PC-3 (cell line): ENCODE measurements at regions not wholly inside any gene's neighbourhood (a gene's known extent, or its start where the extent isn't known, plus 50 kb on each side); places are given as distances from the start of the nearest gene placed in this dataset.

Source experiments
- ATAC-seq: fragments of 200-7000 bp; cut with Tn5 transposase; 2 replicates; pipeline ENCODE4 v1.9.1; 2020; ENCODE audit warnings: mild to moderate bottlenecking, moderate library complexity
- BruUV-seq: library from RNA; stranded (reverse); fragments of 400-500 nt; replicated peaks from 2 replicates; lab custom pipeline; 2021; lab: Mats Ljungman, UMichigan
- CTCF ChIA-PET: fragments of 300-600 bp; sonication (Branson Sonifier 250); formaldehyde crosslinking; loops from one replicate; lab custom pipeline; 2022; ENCODE audit warnings: antibody characterized with exemption; lab: Charles Lee
- POLR2A ChIA-PET: fragments of 300-600 bp; sonication (Branson Sonifier 250); formaldehyde crosslinking; loops from one replicate; lab custom pipeline; 2022; ENCODE audit warnings: antibody characterized with exemption; ENCODE audit not compliant: unreplicated experiment; lab: Charles Lee
- DNase-seq: peaks from one replicate; pipeline ENCODE4 v3.0.0-alpha.2; 2015
- H2AFZ ChIP-seq: fragments of 300-600 bp; sonication (generic); 2 replicates; pipeline ENCODE4 v1.6.0; 2016; ENCODE audit warnings: antibody characterized with exemption, low read length
- H3F3A ChIP-seq: fragments of 300-600 bp; sonication (generic); one replicate; pipeline ENCODE4 v1.6.0; 2017; ENCODE audit warnings: antibody characterized with exemption, low read length, control low read depth, mild to moderate bottlenecking; ENCODE audit not compliant: unreplicated experiment
- H3K27ac ChIP-seq: fragments of 300-600 bp; sonication (generic); 2 replicates; pipeline ENCODE4 v1.5.1; 2016; ENCODE audit warnings: mild to moderate bottlenecking, low read length
- H3K27me3 ChIP-seq: fragments of 300-600 bp; sonication (generic); 2 replicates; pipeline ENCODE4 v1.6.1; 2016; ENCODE audit warnings: low read length, mixed read lengths
- H3K36me3 ChIP-seq: fragments of 300-600 bp; sonication (generic); 2 replicates; pipeline ENCODE4 v1.6.1; 2016; ENCODE audit warnings: low read depth, mixed run types, low read length, mixed read lengths
- H3K4me1 ChIP-seq: fragments of 300-600 bp; sonication (generic); 2 replicates; pipeline ENCODE4 v1.5.1; 2016; ENCODE audit warnings: low read length; ENCODE audit not compliant: insufficient read depth
- H3K4me2 ChIP-seq: fragments of 300-600 bp; sonication (generic); 2 replicates; pipeline ENCODE4 v1.6.0; 2016; ENCODE audit warnings: low read length
- H3K4me3 ChIP-seq: fragments of 300-600 bp; sonication (generic); 2 replicates; pipeline ENCODE4 v1.5.1; 2016; ENCODE audit warnings: mild to moderate bottlenecking, low read length, mixed read lengths
- H3K79me2 ChIP-seq: fragments of 300-600 bp; sonication (generic); 2 replicates; pipeline ENCODE4 v1.6.1; 2017; ENCODE audit warnings: low read length, mixed read lengths
- H3K9ac ChIP-seq: fragments of 300-600 bp; sonication (generic); 2 replicates; pipeline ENCODE4 v1.6.0; 2016; ENCODE audit warnings: mild to moderate bottlenecking, low read length
- H3K9me2 ChIP-seq: fragments of 300-600 bp; sonication (generic); replicated peaks from 2 replicates; pipeline ENCODE4 v1.6.1; 2016; ENCODE audit warnings: mixed run types, low read length, mixed read lengths
- H3K9me3 ChIP-seq: fragments of 300-600 bp; sonication (generic); 2 replicates; pipeline ENCODE4 v1.6.1; 2016; ENCODE audit warnings: low read length, mixed read lengths
- H4K20me1 ChIP-seq: fragments of 300-600 bp; sonication (generic); 2 replicates; pipeline ENCODE4 v1.6.1; 2016; ENCODE audit warnings: low read length, mixed read lengths
- EZH2 ChIP-seq: fragments of 300-600 bp; sonication (generic); IDR thresholded peaks from one replicate; pipeline ENCODE4 v1.6.1; 2017; ENCODE audit warnings: antibody characterized with exemption, mild to moderate bottlenecking, low read length; ENCODE audit not compliant: unreplicated experiment
- EZH2phosphoT487 ChIP-seq: fragments of 300-600 bp; sonication (generic); IDR thresholded peaks from 2 replicates; pipeline ENCODE4 v1.6.1; 2018; ENCODE audit warnings: mild to moderate bottlenecking, antibody characterized with exemption, low read length, borderline replicate concordance
- intact Hi-C: fragments of 100-400 bp; cut with micrococcal nuclease; formaldehyde crosslinking; loops from 2 replicates; pipeline ENCODE4 v1.9.0; 2023
- TF ChIP-seq, protein P1 (sequence below): fragments of 300-600 bp; sonication (generic); conservative IDR thresholded peaks from 2 replicates; pipeline ENCODE4 v1.5.1; 2017; ENCODE audit warnings: antibody characterized with exemption, low read depth, mild to moderate bottlenecking, low read length

DNA sequence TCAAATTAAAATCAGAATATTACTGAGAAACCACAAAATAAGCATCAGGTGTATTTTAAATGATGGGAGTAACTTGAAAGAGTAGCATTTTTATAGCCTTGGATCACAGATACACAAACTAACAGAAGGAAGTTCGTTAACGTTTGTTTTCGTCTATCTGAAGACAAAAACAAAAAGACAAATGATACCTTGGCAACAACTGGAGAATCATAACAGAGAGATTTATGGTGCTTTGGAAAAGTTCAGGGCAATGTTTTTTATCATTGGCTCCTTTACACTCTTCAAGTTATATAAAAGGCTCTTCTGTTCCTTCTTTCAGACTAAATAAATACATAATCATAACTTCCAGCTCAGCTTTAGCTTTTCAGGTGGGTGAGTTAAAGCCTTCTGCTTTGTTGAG is 128.1 kb upstream of the VLDLR start:
- no peak overlapping the region for H3K4me3 ChIP-seq
- ATAC-seq, result no peak

DNA sequence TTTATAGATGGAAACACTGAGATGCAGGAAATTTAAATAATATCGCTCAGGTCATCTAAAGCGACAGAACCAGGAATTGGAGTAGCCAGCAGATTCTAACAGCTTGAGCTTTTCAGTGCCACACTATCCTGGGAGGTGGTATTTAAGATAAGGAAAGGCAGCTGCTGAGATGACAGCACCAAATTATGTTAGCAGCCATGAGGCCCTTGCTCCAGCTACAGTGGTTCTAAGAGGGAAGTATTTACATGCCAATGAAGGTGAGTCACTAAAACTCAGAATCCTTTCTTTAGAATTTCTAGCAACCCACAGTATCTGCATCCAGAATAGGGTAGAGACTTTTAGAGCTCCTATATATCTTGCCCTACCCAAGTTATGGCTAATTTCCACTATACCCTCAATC is 127.0 kb upstream of the VLDLR start:
- BruUV-seq, result no TSS peak
- ATAC-seq (no peak), DNase-seq (peak; percentile 15)

More for the DNA sequence above, 128.1 kb upstream of the VLDLR start:
- BruUV-seq, result no TSS peak
- H4K20me1 ChIP-seq, result no peaks in the 10 kb centered on the region
- H3K27me3 ChIP-seq, result no peaks in the 10 kb centered on the region
- no peak overlapping the region for H3K4me2 ChIP-seq
- H3K4me1 ChIP-seq, result no peaks in the 10 kb centered on the region
- H3K27ac ChIP-seq, result no peak overlapping the region
- DNase-seq, result no peak
- intact Hi-C loops, result no loop called here
- no peaks in the 10 kb centered on the region for H3F3A ChIP-seq
- no peaks in the 10 kb centered on the region for H3K9me2 ChIP-seq
- no peaks in the 10 kb centered on the region for H3K9me3 ChIP-seq
- TF ChIP-seq EZH2phosphoT487, result no peak
- TF ChIP-seq EZH2, result no peak
- TF ChIP-seq, protein P1, sequence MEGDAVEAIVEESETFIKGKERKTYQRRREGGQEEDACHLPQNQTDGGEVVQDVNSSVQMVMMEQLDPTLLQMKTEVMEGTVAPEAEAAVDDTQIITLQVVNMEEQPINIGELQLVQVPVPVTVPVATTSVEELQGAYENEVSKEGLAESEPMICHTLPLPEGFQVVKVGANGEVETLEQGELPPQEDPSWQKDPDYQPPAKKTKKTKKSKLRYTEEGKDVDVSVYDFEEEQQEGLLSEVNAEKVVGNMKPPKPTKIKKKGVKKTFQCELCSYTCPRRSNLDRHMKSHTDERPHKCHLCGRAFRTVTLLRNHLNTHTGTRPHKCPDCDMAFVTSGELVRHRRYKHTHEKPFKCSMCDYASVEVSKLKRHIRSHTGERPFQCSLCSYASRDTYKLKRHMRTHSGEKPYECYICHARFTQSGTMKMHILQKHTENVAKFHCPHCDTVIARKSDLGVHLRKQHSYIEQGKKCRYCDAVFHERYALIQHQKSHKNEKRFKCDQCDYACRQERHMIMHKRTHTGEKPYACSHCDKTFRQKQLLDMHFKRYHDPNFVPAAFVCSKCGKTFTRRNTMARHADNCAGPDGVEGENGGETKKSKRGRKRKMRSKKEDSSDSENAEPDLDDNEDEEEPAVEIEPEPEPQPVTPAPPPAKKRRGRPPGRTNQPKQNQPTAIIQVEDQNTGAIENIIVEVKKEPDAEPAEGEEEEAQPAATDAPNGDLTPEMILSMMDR, result no peak
- POLR2A ChIA-PET, result no interaction called here
- no peak overlapping the region for H2AFZ ChIP-seq
- CTCF ChIA-PET, result no interaction called here
- H3K79me2 ChIP-seq, result no peaks in the 10 kb centered on the region
- no peaks in the 10 kb centered on the region for H3K36me3 ChIP-seq
- H3K9ac ChIP-seq, result no peak overlapping the region

More for the DNA sequence above, 127.0 kb upstream of the VLDLR start:
- no peak overlapping the region for H3K27ac ChIP-seq
- H4K20me1 ChIP-seq, result no peaks in the 10 kb centered on the region
- no peaks in the 10 kb centered on the region for H3K4me1 ChIP-seq
- no peak for TF ChIP-seq EZH2phosphoT487
- TF ChIP-seq, protein P1, result no peak
- TF ChIP-seq EZH2, result no peak
- H3K4me3 ChIP-seq, result no peak overlapping the region
- H3K27me3 ChIP-seq, result no peaks in the 10 kb centered on the region
- no peaks in the 10 kb centered on the region for H3F3A ChIP-seq
- ChIA-PET POLR2A (no interaction called here), CTCF (no interaction called here)
- intact Hi-C loops, result no loop called here
- H2AFZ ChIP-seq, result no peak overlapping the region
- H3K4me2 ChIP-seq, result no peak overlapping the region
- no peak overlapping the region for H3K9ac ChIP-seq
- no peaks in the 10 kb centered on the region for H3K36me3 ChIP-seq
- no peaks in the 10 kb centered on the region for H3K9me3 ChIP-seq
- no peaks in the 10 kb centered on the region for H3K9me2 ChIP-seq
- no peaks in the 10 kb centered on the region for H3K79me2 ChIP-seq
